H1 (cell line): ENCODE measurements at regions not wholly inside any gene's neighbourhood (a gene's known extent, or its start where the extent isn't known, plus 50 kb on each side); places are given as distances from the start of the nearest gene placed in this dataset.

Source experiments
- ATF2 ChIP-seq: IDR thresholded peaks from 2 replicates; pipeline ENCODE4 v1.6.1; 2012; ENCODE audit warnings: low read length, inconsistent platforms
- CHD7 ChIP-seq: fragments of 300-600 bp; sonication (generic); IDR thresholded peaks from 2 replicates; pipeline ENCODE4 v1.7.1; 2012; ENCODE audit warnings: low read length, moderate library complexity, mild to moderate bottlenecking, inconsistent platforms; ENCODE audit not compliant: insufficient replicate concordance
- KDM1A ChIP-seq: fragments of 200-600, 300-600 bp; sonication (generic); IDR thresholded peaks from 2 replicates; pipeline ENCODE4 v1.7.1; 2016; ENCODE audit warnings: mild to moderate bottlenecking, low read length, borderline replicate concordance
- MAX ChIP-seq: IDR thresholded peaks from 2 replicates; pipeline ENCODE4 v1.6.1; 2012; ENCODE audit warnings: inconsistent platforms
- SP4 ChIP-seq: IDR thresholded peaks from 2 replicates; pipeline ENCODE4 v1.6.1; 2012; ENCODE audit warnings: low read length, inconsistent platforms

- TF ChIP-seq CHD7 (no peak), ATF2 (no peak), SP4 (no peak), KDM1A (no peak), MAX (no peak)
Observed at GRCh38 chr6:142008016-142008735, 124.5 kb upstream of the GJE1 start (continued).
